ENCODE measurements at regions not wholly inside any gene's neighbourhood (a gene's known extent, or its start where the extent isn't known, plus 50 kb on each side); places are given as distances from the start of the nearest gene placed in this dataset.
"Not testable (repeated sequence)": the region's sequence is repeated elsewhere in the genome, so short reads cannot be mapped to it uniquely, and the experiment has no call there.

- H3K36me3 ChIP-seq; DNase-seq; H3K27me3 ChIP-seq; H3K27ac ChIP-seq; H3K4me1 ChIP-seq; H3K9me3 ChIP-seq (replicated peaks); H3K4me3 ChIP-seq: not testable (repeated sequence)
Measured at GRCh38 chr4:115194612-115195011, 81.2 kb upstream of the NDST4 start.

- no peaks in the 10 kb centered on the region for H3K4me1 ChIP-seq
- no peaks in the 10 kb centered on the region for H3K27me3 ChIP-seq
- H3K27ac ChIP-seq = no peak overlapping the region
- H3K9me3 ChIP-seq (replicated peaks) = no peaks in the 10 kb centered on the region
- no peak for DNase-seq
- H3K36me3 ChIP-seq = no peaks in the 10 kb centered on the region
- H3K4me3 ChIP-seq = no peak overlapping the region
Measured at GRCh38 chr4:115190529-115190928, 77.1 kb upstream of the NDST4 start.

GRCh38 chr4:115187136-115187535 is 73.7 kb upstream of the NDST4 start:
- Histone ChIP-seq H3K9me3 (replicated peaks) (no peaks in the 10 kb centered on the region), H3K27me3 (no peaks in the 10 kb centered on the region)
- DNase-seq = no peak

GRCh38 chr4:115179438-115180062 is 66.1 kb upstream of the NDST4 start:
- H3K4me3 ChIP-seq; H3K27me3 ChIP-seq; H3K27ac ChIP-seq; H3K9me3 ChIP-seq (replicated peaks); DNase-seq; H3K36me3 ChIP-seq; H3K4me1 ChIP-seq: not testable (repeated sequence)

More at GRCh38 chr4:115187136-115187535, 73.7 kb upstream of the NDST4 start:
- H3K4me3 ChIP-seq = no peak overlapping the region
- H3K36me3 ChIP-seq = no peaks in the 10 kb centered on the region
- no peak overlapping the region for H3K27ac ChIP-seq
- no peaks in the 10 kb centered on the region for H3K4me1 ChIP-seq

- H3K4me1 ChIP-seq; H3K27me3 ChIP-seq; DNase-seq; H3K4me3 ChIP-seq; H3K9me3 ChIP-seq (replicated peaks); H3K27ac ChIP-seq; H3K36me3 ChIP-seq: not testable (repeated sequence)
Measured at GRCh38 chr4:115178687-115179086, 65.3 kb upstream of the NDST4 start.

GRCh38 chr4:115171220-115171619 is 57.8 kb upstream of the NDST4 start:
- no peaks in the 10 kb centered on the region; the same call in 1 of the 2 replicates for H3K9me3 ChIP-seq (replicated peaks)
- H3K36me3 ChIP-seq = no peaks in the 10 kb centered on the region
- H3K27me3 ChIP-seq = no peaks in the 10 kb centered on the region
- no peak overlapping the region for H3K27ac ChIP-seq
- no peaks in the 10 kb centered on the region for H3K4me1 ChIP-seq
- H3K4me3 ChIP-seq = no peak overlapping the region
- no peak for DNase-seq

GRCh38 chr4:115165503-115165902 is 52.1 kb upstream of the NDST4 start:
- no peak overlapping the region for H3K27ac ChIP-seq
- H3K9me3 ChIP-seq (replicated peaks) = no peaks in the 10 kb centered on the region; the same call in 1 of the 2 replicates
- no peaks in the 10 kb centered on the region for H3K4me1 ChIP-seq
- no peak overlapping the region for H3K4me3 ChIP-seq
- DNase-seq = no peak
- H3K27me3 ChIP-seq = no peaks in the 10 kb centered on the region
- no peaks in the 10 kb centered on the region for H3K36me3 ChIP-seq

Data from SJCRH30 (cell line).